ENCODE measurements at regions not wholly inside any gene's neighbourhood (a gene's known extent, or its start where the extent isn't known, plus 50 kb on each side); places are given as distances from the start of the nearest gene placed in this dataset.

- TF ChIP-seq ZBTB33 (IDR thresholded peaks at IDR 0.05): no peak
- peak; percentile 41 to 73 for TF ChIP-seq RAD21 (IDR thresholded peaks at IDR 0.05)
- TF ChIP-seq YY1 (IDR thresholded peaks at IDR 0.05): no peak
- no peak for TF ChIP-seq NR2F2 (IDR thresholded peaks at IDR 0.05)
Measured at GRCh38 chr2:8627692-8628085, 54.2 kb upstream of the ID2 start (continued).

GRCh38 chr2:8628179-8628865 is 53.5 kb upstream of the ID2 start:
- no peaks in the 10 kb centered on the region for H3K27me3 ChIP-seq (ENCODE audit: control insufficient read depth in 4 of 4, insufficient read depth in 4 of 4, low read length in 3 of 4)
- no peak overlapping the region for H3K9ac ChIP-seq (ENCODE audit: low read depth in 1 of 2, low read length in 2 of 2)
- H3K27ac ChIP-seq (ENCODE audit: low read depth in 1 of 2, low read length in 2 of 2): peak overlapping the region in 1 of 2 donors; percentile 3
- no peaks in the 10 kb centered on the region for H3K9me3 ChIP-seq (ENCODE audit: control insufficient read depth in 4 of 4, low read length in 3 of 4)
- 84% methylated on average over 18 of the region's 18 CpGs for whole genome bisulfite sequencing
- no peak for DNase-seq (ENCODE audit: low spot score)
- H3K4me1 ChIP-seq (ENCODE audit: control insufficient read depth in 4 of 4, insufficient read depth in 4 of 4, low read length in 3 of 4): peaks cover 14 to 46% (median 34%) of the 10 kb centered on the region in 4 donors
- H3K4me3 ChIP-seq (ENCODE audit: low read depth in 1 of 3, low read length in 3 of 3): no peak overlapping the region
- H3K36me3 ChIP-seq (ENCODE audit: control insufficient read depth in 4 of 4, insufficient read depth in 3 of 4, low read depth in 1 of 4, low read length in 3 of 4): no peaks in the 10 kb centered on the region
- TF ChIP-seq HNF4G (IDR thresholded peaks at IDR 0.05): no peak
- no peak for TF ChIP-seq FOXA1 (IDR thresholded peaks at IDR 0.05)
- TF ChIP-seq FOXA2 (IDR thresholded peaks at IDR 0.05): no peak
- no peak for TF ChIP-seq YY1 (IDR thresholded peaks at IDR 0.05)
- TF ChIP-seq REST (IDR thresholded peaks at IDR 0.05): no peak
- no peak for TF ChIP-seq CTCF (IDR thresholded peaks at IDR 0.05; ENCODE audit: low read depth, low read length, missing input control)
- TF ChIP-seq ATF3 (IDR thresholded peaks at IDR 0.05): no peak
- no peak for TF ChIP-seq ZBTB33 (IDR thresholded peaks at IDR 0.05)
- no peak for TF ChIP-seq NR2F2 (IDR thresholded peaks at IDR 0.05)
- TF ChIP-seq GABPA (IDR thresholded peaks at IDR 0.05 in 1 of 2, conservative IDR thresholded peaks at IDR 0.05 in 1 of 2): no peak
